HEK293 (cell line): ENCODE measurements at regions not wholly inside any gene's neighbourhood (a gene's known extent, or its start where the extent isn't known, plus 50 kb on each side); places are given as distances from the start of the nearest gene placed in this dataset.

Source experiments
- CTCF ChIA-PET: fragments of 350-600 bp; formaldehyde crosslinking; extraction: SDS; loops from one replicate; lab custom pipeline; 2021; ENCODE audit warnings: antibody characterized with exemption; lab: Yijun Ruan, JAX
- POLR2A ChIA-PET: fragments of 300-600 bp; formaldehyde crosslinking; extraction: SDS; loops from one replicate; lab custom pipeline; 2020; ENCODE audit warnings: antibody characterized with exemption, inconsistent platforms; lab: Yijun Ruan, JAX
- H3K27ac ChIP-seq: fragments of 200-500 bp; sonication (Bioruptor generic); 2 replicates; pipeline ENCODE4 v1.5.1; 2014; ENCODE audit warnings: low read depth, low read length, control low read depth, inconsistent platforms; ENCODE audit errors: extremely low read depth
- H3K36me3 ChIP-seq, 2 experiments: fragments of 200-500 bp in 1 of 2; sonication (Bioruptor generic) in 1 of 2; 1 replicate in 1 of 2; 2 replicates in 1 of 2; pipeline ENCODE4 v1.5.1; 2014 to 2017; ENCODE audit warnings: inconsistent platforms in 2 of 2, low read length in 2 of 2; ENCODE audit not compliant: control insufficient read depth in 2 of 2, insufficient read depth in 1 of 2
- H3K4me1 ChIP-seq: fragments of 200-500 bp; sonication (Bioruptor generic); 2 replicates; pipeline ENCODE4 v1.5.1; 2014; ENCODE audit warnings: mild to moderate bottlenecking, low read length, inconsistent platforms; ENCODE audit not compliant: control insufficient read depth, insufficient read depth
- H3K4me3 ChIP-seq: 2 replicates; pipeline ENCODE4 v1.5.1; 2011; ENCODE audit warnings: low read depth, mild to moderate bottlenecking, control low read depth, low read length, moderate library complexity
- H3K9me3 ChIP-seq: fragments of 200-500 bp; sonication (Bioruptor generic); 2 replicates; pipeline ENCODE4 v1.5.1; 2014; ENCODE audit warnings: low read depth, low read length, inconsistent platforms; ENCODE audit not compliant: control insufficient read depth, insufficient read depth
- GLI2 ChIP-seq: fragments of 450-650 bp; formaldehyde crosslinking; IDR thresholded peaks from 2 replicates; pipeline ENCODE4; 2017; ENCODE audit warnings: missing biosample characterization, missing genetic modification characterization, low read depth, borderline replicate concordance
- GLIS2 ChIP-seq: fragments of 450-650 bp; formaldehyde crosslinking; IDR thresholded peaks from 2 replicates; pipeline ENCODE4 v1.5.1; 2016; ENCODE audit warnings: missing biosample characterization, missing genetic modification characterization
- HOXA7 ChIP-seq: sonication (generic); formaldehyde crosslinking; IDR thresholded peaks from 2 replicates; pipeline ENCODE4 v1.8.1; 2022; ENCODE audit warnings: missing genetic modification reagents, borderline replicate concordance
- HOXC10 ChIP-seq: sonication (generic); formaldehyde crosslinking; IDR thresholded peaks from 2 replicates; pipeline ENCODE4 v1.8.1; 2023; ENCODE audit warnings: mild to moderate bottlenecking, missing genetic modification reagents
- REST ChIP-seq: fragments of 450-650 bp; formaldehyde crosslinking; IDR thresholded peaks from 2 replicates; pipeline ENCODE4 v1.5.1; 2016; ENCODE audit warnings: missing biosample characterization, missing genetic modification characterization
- ZBTB17 ChIP-seq: fragments of 450-650 bp; formaldehyde crosslinking; IDR thresholded peaks from 2 replicates; pipeline ENCODE4 v1.5.1; 2016; ENCODE audit warnings: missing biosample characterization, missing genetic modification characterization
- ZBTB48 ChIP-seq: fragments of 450-650 bp; formaldehyde crosslinking; IDR thresholded peaks from 2 replicates; pipeline ENCODE4 v1.5.1; 2016; ENCODE audit warnings: missing biosample characterization, missing genetic modification characterization
- ZBTB6 ChIP-seq: fragments of 450-650 bp; formaldehyde crosslinking; IDR thresholded peaks from 2 replicates; pipeline ENCODE4 v1.5.1; 2017; ENCODE audit warnings: missing biosample characterization, missing genetic modification characterization
- ZIC2 ChIP-seq: fragments of 450-650 bp; formaldehyde crosslinking; IDR thresholded peaks from 2 replicates; pipeline ENCODE4 v1.5.1; 2016; ENCODE audit warnings: missing biosample characterization, missing genetic modification characterization
- ZNF114 ChIP-seq: fragments of 450-650 bp; formaldehyde crosslinking; IDR thresholded peaks from 2 replicates; pipeline ENCODE4 v1.5.0; 2017; ENCODE audit warnings: missing biosample characterization, missing genetic modification characterization
- ZNF146 ChIP-seq: fragments of 450-650 bp; formaldehyde crosslinking; IDR thresholded peaks from 2 replicates; pipeline ENCODE4 v1.5.1; 2016; ENCODE audit warnings: missing biosample characterization, missing genetic modification characterization
- ZNF157 ChIP-seq: fragments of 450-650 bp; formaldehyde crosslinking; IDR thresholded peaks from 2 replicates; pipeline ENCODE4 v1.5.1; 2016; ENCODE audit warnings: missing biosample characterization, missing genetic modification characterization
- ZNF223 ChIP-seq: fragments of 450-650 bp; formaldehyde crosslinking; IDR thresholded peaks from 2 replicates; pipeline ENCODE4 v1.5.1; 2016; ENCODE audit warnings: missing biosample characterization, missing genetic modification characterization
- ZNF23 ChIP-seq: fragments of 450-650 bp; formaldehyde crosslinking; IDR thresholded peaks from 2 replicates; pipeline ENCODE4 v1.5.1; 2016; ENCODE audit warnings: missing biosample characterization, missing genetic modification characterization, borderline replicate concordance
- ZNF280D ChIP-seq: fragments of 450-650 bp; formaldehyde crosslinking; IDR thresholded peaks from 2 replicates; pipeline ENCODE4 v1.5.1; 2016; ENCODE audit warnings: missing biosample characterization, missing genetic modification characterization
- ZNF341 ChIP-seq: fragments of 450-650 bp; formaldehyde crosslinking; IDR thresholded peaks from 2 replicates; pipeline ENCODE4; 2016; ENCODE audit warnings: low read depth, missing biosample characterization, missing genetic modification characterization
- ZNF391 ChIP-seq: fragments of 450-650 bp; formaldehyde crosslinking; IDR thresholded peaks from 2 replicates; pipeline ENCODE4 v1.5.1; 2016; ENCODE audit warnings: low read depth, missing biosample characterization, missing genetic modification characterization, borderline replicate concordance
- ZNF571 ChIP-seq: fragments of 450-650 bp; formaldehyde crosslinking; IDR thresholded peaks from 2 replicates; pipeline ENCODE4 v1.5.0; 2017; ENCODE audit warnings: missing biosample characterization, missing genetic modification characterization
- ZNF776 ChIP-seq: fragments of 450-650 bp; formaldehyde crosslinking; IDR thresholded peaks from 2 replicates; pipeline ENCODE4 v1.5.0; 2017; ENCODE audit warnings: missing biosample characterization, missing genetic modification characterization, borderline replicate concordance
- TF ChIP-seq, protein P1 (sequence below): fragments of 450-650 bp; formaldehyde crosslinking; IDR thresholded peaks from 2 replicates; pipeline ENCODE4 v1.5.1; 2016; ENCODE audit warnings: missing biosample characterization, missing genetic modification characterization

GRCh38 chr16:86346034-86346433, 164.3 kb upstream of the FOXF1 start:
- ChIA-PET CTCF (interaction anchor here (1.0 kb wide), 1 partner anchor 9 kb away, joined by 6 read pairs; no protein-coding TSS in a partner anchor), POLR2A (no interaction called here)
- Histone ChIP-seq H3K4me1 (peaks cover 6% of the 10 kb centered on the region), H3K9me3 (no peaks in the 10 kb centered on the region), H3K4me3 (no peak overlapping the region), H3K36me3 (no peaks in the 10 kb centered on the region), H3K27ac (no peak overlapping the region)
- TF ChIP-seq ZNF223 (tag by site-specific recombination) (no peak), GLIS2 (tag by site-specific recombination) (no peak), ZNF146 (tag by site-specific recombination) (peak; percentile 56; the same call in 1 of the 2 replicates), GLI2 (no peak)

DNA sequence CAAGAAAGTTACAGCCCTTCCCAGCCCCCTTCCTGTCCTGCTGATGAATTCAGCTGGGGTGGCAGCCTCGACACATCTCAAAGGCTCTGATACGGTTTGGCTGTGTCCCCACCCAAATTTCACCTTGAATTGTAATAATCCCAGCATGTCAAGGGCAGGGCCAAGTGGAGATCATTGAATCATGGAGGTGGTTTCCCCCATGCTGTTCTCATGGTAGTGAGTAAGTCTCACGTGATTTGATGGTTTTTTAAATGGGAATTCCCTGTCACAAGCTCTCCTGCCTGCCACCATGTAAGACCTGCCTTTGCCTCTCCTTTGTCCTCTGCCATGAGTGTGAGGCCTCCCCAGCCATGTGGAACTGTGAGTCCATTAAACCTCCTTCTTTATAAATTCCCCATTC, 163.2 kb upstream of the FOXF1 start:
- H3K27ac ChIP-seq: no peak overlapping the region
- no peaks in the 10 kb centered on the region for H3K9me3 ChIP-seq
- no peak overlapping the region for H3K4me3 ChIP-seq
- TF ChIP-seq ZBTB6 (tag by site-specific recombination) (no peak), ZNF157 (no peak), REST (tag by site-specific recombination) (no peak), ZNF776 (tag by site-specific recombination) (no peak), ZNF391 (tag by site-specific recombination) (no peak), HOXC10 (CRISPR knock-in tag) (no peak), ZNF341 (tag by site-specific recombination) (no peak), ZNF571 (tag by site-specific recombination) (no peak)
- TF ChIP-seq, protein P1, sequence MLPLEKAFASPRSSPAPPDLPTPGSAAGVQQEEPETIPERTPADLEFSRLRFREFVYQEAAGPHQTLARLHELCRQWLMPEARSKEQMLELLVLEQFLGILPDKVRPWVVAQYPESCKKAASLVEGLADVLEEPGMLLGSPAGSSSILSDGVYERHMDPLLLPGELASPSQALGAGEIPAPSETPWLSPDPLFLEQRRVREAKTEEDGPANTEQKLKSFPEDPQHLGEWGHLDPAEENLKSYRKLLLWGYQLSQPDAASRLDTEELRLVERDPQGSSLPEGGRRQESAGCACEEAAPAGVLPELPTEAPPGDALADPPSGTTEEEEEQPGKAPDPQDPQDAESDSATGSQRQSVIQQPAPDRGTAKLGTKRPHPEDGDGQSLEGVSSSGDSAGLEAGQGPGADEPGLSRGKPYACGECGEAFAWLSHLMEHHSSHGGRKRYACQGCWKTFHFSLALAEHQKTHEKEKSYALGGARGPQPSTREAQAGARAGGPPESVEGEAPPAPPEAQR: no peak
- peaks cover 6% of the 10 kb centered on the region for H3K4me1 ChIP-seq
- ChIA-PET CTCF (no interaction called here), POLR2A (no interaction called here)
- no peaks in the 10 kb centered on the region for H3K36me3 ChIP-seq

DNA sequence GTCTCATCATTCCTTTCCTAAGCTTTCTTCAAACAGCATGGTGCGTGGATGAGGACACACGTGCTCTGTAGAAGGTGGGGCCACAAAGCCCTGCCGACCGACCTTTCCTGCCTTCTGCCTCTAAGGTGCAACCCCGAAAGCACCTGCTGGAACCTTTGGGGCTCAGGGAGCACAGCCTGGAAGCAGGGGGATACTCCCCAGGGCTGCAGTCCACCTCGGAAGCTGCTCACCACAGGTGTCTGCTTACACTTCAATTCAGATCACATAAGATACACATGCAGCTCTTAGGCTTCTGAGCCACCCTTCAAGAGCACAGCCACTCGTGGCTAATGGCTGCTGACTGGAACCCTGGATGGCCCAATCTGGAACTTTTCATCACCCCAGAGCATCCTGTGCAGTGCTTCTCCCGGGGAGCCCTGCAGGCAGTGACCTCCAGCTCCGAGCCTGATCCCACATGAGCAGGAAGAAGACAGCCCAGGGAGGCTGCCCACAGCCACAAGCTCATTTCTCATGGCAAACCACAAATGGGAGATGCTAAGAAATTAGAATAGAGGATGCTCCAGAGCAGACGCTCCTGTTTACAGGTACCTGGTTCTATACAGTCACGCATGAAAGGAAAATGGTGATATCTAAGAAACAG, 162.3 kb upstream of the FOXF1 start:
- Histone ChIP-seq H3K27ac (no peak overlapping the region), H3K9me3 (no peaks in the 10 kb centered on the region), H3K4me1 (peaks cover 6% of the 10 kb centered on the region), H3K36me3 (no peaks in the 10 kb centered on the region), H3K4me3 (no peak overlapping the region)
- POLR2A ChIA-PET: interaction anchor here (0.7 kb wide), 1 partner anchor 582 kb away, joined by 11 read pairs; no protein-coding TSS in a partner anchor
- CTCF ChIA-PET: interaction anchor here (0.6 to 0.7 kb wide), 2 partner anchors 11 to 30 kb away, joined by 3 read pairs; no protein-coding TSS in a partner anchor
- TF ChIP-seq ZNF114 (tag by site-specific recombination) (no peak), ZNF223 (tag by site-specific recombination) (no peak), ZIC2 (tag by site-specific recombination) (peak; percentile 20; the same call in 1 of the 2 replicates), ZNF23 (tag by site-specific recombination) (no peak), HOXA7 (CRISPR knock-in tag) (no peak), ZBTB17 (tag by site-specific recombination) (no peak), ZBTB48 (no peak), ZNF280D (tag by site-specific recombination) (no peak)
